Ovary (tissue), 3 donors: ENCODE measurements at regions not wholly inside any gene's neighbourhood (a gene's known extent, or its start where the extent isn't known, plus 50 kb on each side); places are given as distances from the start of the nearest gene placed in this dataset.
"Not testable (repeated sequence)": the region's sequence is repeated elsewhere in the genome, so short reads cannot be mapped to it uniquely, and the experiment has no call there.

Experiments used
- CTCF ChIP-seq, 3 donors: fragments of 450-650 bp in 2 of 3; fragments of 200-600 bp in 1 of 3; IDR thresholded peaks; one replicate each; pipeline versions ENCODE4 v1.5.1 to v1.8.0; 2016 to 2022; ENCODE audit warnings: antibody characterized with exemption in 3 of 3, mild to moderate bottlenecking in 1 of 3
- EP300 ChIP-seq: sonication (generic); formaldehyde crosslinking; IDR thresholded peaks from one replicate; pipeline ENCODE4 v1.6.1; 2017; ENCODE audit warnings: antibody characterized with exemption
- POLR2A ChIP-seq: fragments of 450-650 bp; IDR thresholded peaks from one replicate; pipeline ENCODE4 v1.6.1; 2017; ENCODE audit warnings: antibody characterized with exemption, mild to moderate bottlenecking, moderate library complexity
- donor health status: DM: no; HTN: no; CAD: no.

GRCh38 chrX:64695372-64695771 is 280.9 kb downstream of the ZC4H2 start:
- not testable (repeated sequence) for TF ChIP-seq POLR2A; CTCF (IDR thresholded peaks at IDR 0.05); EP300
